ENCODE measurements at regions not wholly inside any gene's neighbourhood (a gene's known extent, or its start where the extent isn't known, plus 50 kb on each side); places are given as distances from the start of the nearest gene placed in this dataset.

DNA sequence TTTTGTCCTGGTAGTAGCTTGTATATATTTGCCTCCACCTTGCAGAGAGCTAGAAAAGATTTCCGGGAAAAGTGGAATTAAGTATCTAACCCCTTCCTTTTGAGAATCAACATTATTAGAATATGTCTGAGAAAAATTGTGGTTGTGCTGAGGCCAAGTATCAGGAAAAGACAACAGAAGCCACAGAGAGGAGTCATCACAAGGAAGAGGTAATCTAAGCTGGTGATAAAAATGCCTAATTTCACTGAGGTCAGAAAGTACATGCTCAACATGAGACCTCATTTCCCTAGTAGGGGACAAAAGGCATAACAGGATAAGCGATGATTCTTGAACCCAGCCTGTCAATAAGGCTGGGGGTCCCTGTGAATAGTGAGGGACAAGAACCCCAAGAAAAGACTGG, 97.0 kb upstream of the PDE1C start:
- no peak overlapping the region for H3K27ac ChIP-seq
- DNase-seq: no peak
- intact Hi-C loops (cut with DNase I; ENCODE audit: low total_unique reads): no loop called here
- H3K36me3 ChIP-seq: no peaks in the 10 kb centered on the region
- H3K9me3 ChIP-seq: no peaks in the 10 kb centered on the region
- 90 to 96% (median 93%) methylated on average over 2 of the region's 2 CpGs for WGBS, 5 donors
- no peaks in the 10 kb centered on the region for H3K27me3 ChIP-seq (replicated peaks in 1 of 7)
- TF ChIP-seq POLR2AphosphoS5 (IDR thresholded peaks at IDR 0.05) (no peak), POLR2A (IDR thresholded peaks at IDR 0.05) (no peak)
- H3K4me3 ChIP-seq: no peak overlapping the region
- H3K4me1 ChIP-seq: no peaks in the 10 kb centered on the region

DNA sequence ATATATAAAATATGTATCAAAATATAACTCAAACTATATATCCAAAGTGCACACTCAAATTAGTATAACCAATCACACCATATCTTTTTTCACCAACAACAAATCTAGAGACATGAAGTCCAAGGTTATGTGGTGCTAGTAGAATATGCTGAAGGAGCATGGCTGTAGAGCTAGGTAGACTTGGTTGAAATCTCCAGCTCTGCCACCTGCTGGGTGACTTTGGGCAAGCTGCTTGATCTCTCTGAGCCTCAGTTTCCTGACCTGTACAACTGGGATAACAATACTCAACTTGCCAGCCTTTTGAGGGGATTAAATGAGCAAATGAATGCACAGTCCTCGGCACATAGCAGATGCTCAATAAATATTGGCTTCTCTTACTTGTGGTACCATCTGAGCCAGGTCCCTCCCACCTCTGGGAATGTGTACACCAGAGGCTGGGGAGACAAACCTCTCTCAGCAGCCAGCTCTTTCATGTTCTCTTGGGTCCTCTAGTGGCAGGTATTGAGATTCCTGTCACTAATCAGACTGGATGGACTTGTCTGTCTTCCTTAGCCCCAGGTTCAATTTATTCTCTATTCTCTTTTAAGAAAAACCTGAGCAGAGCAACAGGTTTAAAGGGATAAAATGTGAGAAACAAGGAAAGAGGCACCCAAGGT, 94.3 kb upstream of the PDE1C start:
- TF ChIP-seq POLR2AphosphoS5 (IDR thresholded peaks at IDR 0.05): no peak
- TF ChIP-seq, protein P1, sequence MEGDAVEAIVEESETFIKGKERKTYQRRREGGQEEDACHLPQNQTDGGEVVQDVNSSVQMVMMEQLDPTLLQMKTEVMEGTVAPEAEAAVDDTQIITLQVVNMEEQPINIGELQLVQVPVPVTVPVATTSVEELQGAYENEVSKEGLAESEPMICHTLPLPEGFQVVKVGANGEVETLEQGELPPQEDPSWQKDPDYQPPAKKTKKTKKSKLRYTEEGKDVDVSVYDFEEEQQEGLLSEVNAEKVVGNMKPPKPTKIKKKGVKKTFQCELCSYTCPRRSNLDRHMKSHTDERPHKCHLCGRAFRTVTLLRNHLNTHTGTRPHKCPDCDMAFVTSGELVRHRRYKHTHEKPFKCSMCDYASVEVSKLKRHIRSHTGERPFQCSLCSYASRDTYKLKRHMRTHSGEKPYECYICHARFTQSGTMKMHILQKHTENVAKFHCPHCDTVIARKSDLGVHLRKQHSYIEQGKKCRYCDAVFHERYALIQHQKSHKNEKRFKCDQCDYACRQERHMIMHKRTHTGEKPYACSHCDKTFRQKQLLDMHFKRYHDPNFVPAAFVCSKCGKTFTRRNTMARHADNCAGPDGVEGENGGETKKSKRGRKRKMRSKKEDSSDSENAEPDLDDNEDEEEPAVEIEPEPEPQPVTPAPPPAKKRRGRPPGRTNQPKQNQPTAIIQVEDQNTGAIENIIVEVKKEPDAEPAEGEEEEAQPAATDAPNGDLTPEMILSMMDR (IDR thresholded peaks at IDR 0.05 in 8 of 11, conservative IDR thresholded peaks at IDR 0.05 in 3 of 11): no peak
- no peak for TF ChIP-seq POLR2A (IDR thresholded peaks at IDR 0.05)
- no peaks in the 10 kb centered on the region for H3K36me3 ChIP-seq
- intact Hi-C loops (cut with DNase I; ENCODE audit: low total_unique reads): no loop called here
- H3K4me3 ChIP-seq: no peak overlapping the region
- 70 to 86% (median 75%) methylated on average over 1 of the region's 1 CpG for WGBS, 5 donors
- H3K27ac ChIP-seq: no peak overlapping the region
- no peaks in the 10 kb centered on the region for H3K4me1 ChIP-seq
- H3K27me3 ChIP-seq (replicated peaks in 1 of 7): no peaks in the 10 kb centered on the region
- no peaks in the 10 kb centered on the region for H3K9me3 ChIP-seq
- DNase-seq: no peak

DNA sequence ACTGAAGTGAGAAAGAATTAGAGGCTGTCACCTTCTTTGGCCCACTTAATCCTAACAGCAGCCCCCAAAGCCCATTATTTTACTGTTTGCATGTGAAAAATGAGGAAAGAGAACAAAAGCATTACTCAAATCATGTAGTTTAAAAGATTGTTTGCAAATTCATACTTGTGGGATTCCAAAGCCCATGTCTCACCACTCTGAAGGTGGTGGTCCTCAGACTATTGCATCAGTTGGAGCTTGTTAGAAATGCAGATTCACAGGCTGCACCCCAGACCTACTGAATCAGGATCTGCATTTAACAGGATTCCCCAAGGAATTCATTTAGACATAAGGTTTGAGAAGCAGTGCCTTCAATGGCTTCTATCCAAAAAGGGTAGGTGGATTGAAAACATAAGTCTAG, 93.7 kb upstream of the PDE1C start:
- no peaks in the 10 kb centered on the region for H3K36me3 ChIP-seq
- H3K27ac ChIP-seq: no peak overlapping the region
- TF ChIP-seq POLR2A (IDR thresholded peaks at IDR 0.05) (no peak), POLR2AphosphoS5 (IDR thresholded peaks at IDR 0.05) (no peak)
- TF ChIP-seq, protein P1 (IDR thresholded peaks at IDR 0.05 in 8 of 11, conservative IDR thresholded peaks at IDR 0.05 in 3 of 11): no peak
- intact Hi-C loops (cut with DNase I; ENCODE audit: low total_unique reads): no loop called here
- H3K4me3 ChIP-seq: no peak overlapping the region
- no peak for DNase-seq
- H3K4me1 ChIP-seq: no peaks in the 10 kb centered on the region
- H3K9me3 ChIP-seq: no peaks in the 10 kb centered on the region
- no peaks in the 10 kb centered on the region for H3K27me3 ChIP-seq (replicated peaks in 1 of 7)

DNA sequence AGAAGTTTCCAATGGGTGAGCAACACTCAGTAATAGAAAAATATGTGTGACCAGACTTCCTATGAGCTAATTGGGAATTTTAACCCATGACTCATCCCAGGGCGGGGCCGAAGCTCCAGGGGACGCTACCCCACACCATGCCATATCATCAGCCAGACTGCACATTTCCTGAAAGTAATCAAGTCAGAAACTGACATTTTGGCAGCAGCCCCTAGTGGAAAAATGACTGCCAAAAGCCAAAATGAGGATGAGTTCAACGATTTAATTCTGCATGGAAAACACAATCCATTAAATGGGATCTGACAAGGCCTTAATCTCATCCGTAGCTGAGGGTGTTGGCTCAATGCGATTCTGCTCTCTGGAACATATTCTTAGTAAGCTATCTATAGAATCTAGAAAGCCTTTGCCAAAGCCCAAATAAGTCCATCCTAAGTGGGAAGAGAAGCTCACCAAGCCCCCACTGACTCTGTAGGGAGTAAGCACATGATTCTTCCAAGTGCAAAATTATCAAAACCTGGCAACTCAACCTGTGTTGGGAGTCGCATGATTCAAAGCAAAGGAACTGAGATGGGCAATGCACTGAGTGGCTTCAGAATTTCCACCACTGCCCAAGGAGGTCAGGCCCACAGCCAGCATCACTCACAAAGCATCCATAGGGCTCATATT, 93.1 kb upstream of the PDE1C start:
- no peak overlapping the region for H3K4me3 ChIP-seq
- no peak overlapping the region for H3K27ac ChIP-seq
- H3K9me3 ChIP-seq: no peaks in the 10 kb centered on the region
- H3K4me1 ChIP-seq: no peaks in the 10 kb centered on the region
- H3K36me3 ChIP-seq: no peaks in the 10 kb centered on the region
- no peak for TF ChIP-seq POLR2AphosphoS5 (IDR thresholded peaks at IDR 0.05)
- TF ChIP-seq, protein P1 (IDR thresholded peaks at IDR 0.05 in 8 of 11, conservative IDR thresholded peaks at IDR 0.05 in 3 of 11): no peak
- no peak for TF ChIP-seq POLR2A (IDR thresholded peaks at IDR 0.05)
- WGBS, 5 donors: 66 to 80% (median 68%) methylated on average over 7 of the region's 7 CpGs
- H3K27me3 ChIP-seq (replicated peaks in 1 of 7): no peaks in the 10 kb centered on the region
- intact Hi-C loops (cut with DNase I; ENCODE audit: low total_unique reads): no loop called here
- no peak for DNase-seq

All from spleen (tissue), 11 donors.